ENCODE measurements at regions not wholly inside any gene's neighbourhood (a gene's known extent, or its start where the extent isn't known, plus 50 kb on each side); places are given as distances from the start of the nearest gene placed in this dataset.

- in situ Hi-C loops (cut with MboI) (no loop called here), intact Hi-C loops (cut with micrococcal nuclease; ENCODE audit: unreplicated experiment) (no loop called here)
- CTCF ChIA-PET, result no interaction called here
- H3K9me3 ChIP-seq (replicated peaks; ENCODE audit: control insufficient read depth, insufficient read depth, low read length), result no peaks in the 10 kb centered on the region
- no peak overlapping the region for H3K4me2 ChIP-seq (ENCODE audit: control insufficient read depth, insufficient read depth)
- H3K27ac ChIP-seq (ENCODE audit: control insufficient read depth, insufficient read depth), result no peak overlapping the region
- no peak for DNase-seq (ENCODE audit: low read depth, low spot score)
- no peak overlapping the region for H3K4me3 ChIP-seq
- no peak for ATAC-seq
- H3K36me3 ChIP-seq (ENCODE audit: control insufficient read depth in 2 of 2, insufficient read depth in 2 of 2, low read length in 1 of 2), result no peaks in the 10 kb centered on the region
- H2AFZ ChIP-seq (ENCODE audit: control insufficient read depth, low read depth, low read length), result no peak overlapping the region
- no peak overlapping the region for H3K9ac ChIP-seq (ENCODE audit: control insufficient read depth, insufficient read depth, low read length)
- no peaks in the 10 kb centered on the region for H3K79me2 ChIP-seq (ENCODE audit: control insufficient read depth, insufficient read depth, low read length)
- TF ChIP-seq MEF2B (IDR thresholded peaks at IDR 0.05; ENCODE audit: partially characterized antibody, poor library complexity, severe bottlenecking) (no peak), CEBPB (IDR thresholded peaks at IDR 0.05; ENCODE audit: borderline replicate concordance in 1 of 2, low read depth in 2 of 2, low read length in 2 of 2) (no peak), ZSCAN29 (IDR thresholded peaks at IDR 0.05) (no peak), NBN (IDR thresholded peaks at IDR 0.05) (no peak), FOXK2 (IDR thresholded peaks at IDR 0.05) (no peak), JUND (IDR thresholded peaks at IDR 0.05; ENCODE audit: low read depth, low read length) (no peak), FOS (IDR thresholded peaks at IDR 0.05; ENCODE audit: borderline replicate concordance, extremely low read depth, insufficient read length) (no peak), MEF2A (IDR thresholded peaks at IDR 0.05; ENCODE audit: insufficient read depth, low read depth, low read length) (no peak), BCLAF1 (IDR thresholded peaks at IDR 0.05) (no peak)
- FAIRE-seq, result no peak
- H3K27me3 ChIP-seq (replicated peaks in 1 of 2; ENCODE audit: control insufficient read depth in 2 of 2, insufficient read depth in 2 of 2, low read length in 1 of 2), result no peaks in the 10 kb centered on the region
- H4K20me1 ChIP-seq (ENCODE audit: control insufficient read depth, insufficient read depth), result no peaks in the 10 kb centered on the region
- BruUV-seq (replicated peaks), result no TSS peak
- POLR2A ChIA-PET, result no interaction called here
- 49% methylated on average over 2 of the region's 2 CpGs for WGBS (ENCODE audit: insufficient coverage, insufficient replicate concordance, low lambda C conversion rate, missing lambda C conversion rate)
- SMC1A ChIA-PET (ENCODE audit: uncharacterized antibody, unreplicated experiment), result interaction anchor here (1.2 kb wide), 1 partner anchor 10 kb away, joined by 3 read pairs; no protein-coding TSS in a partner anchor
- H3K4me1 ChIP-seq (ENCODE audit: control insufficient read depth, insufficient read depth, low read length), result no peaks in the 10 kb centered on the region
- RAD21 ChIA-PET (ENCODE audit: unreplicated experiment), result no interaction called here
Measured at GRCh38 chr14:66426451-66426850, 59.7 kb upstream of the CCDC196 start.

Measured in GM12878 (cell line).